ENCODE measurements at regions not wholly inside any gene's neighbourhood (a gene's known extent, or its start where the extent isn't known, plus 50 kb on each side); places are given as distances from the start of the nearest gene placed in this dataset.

DNA sequence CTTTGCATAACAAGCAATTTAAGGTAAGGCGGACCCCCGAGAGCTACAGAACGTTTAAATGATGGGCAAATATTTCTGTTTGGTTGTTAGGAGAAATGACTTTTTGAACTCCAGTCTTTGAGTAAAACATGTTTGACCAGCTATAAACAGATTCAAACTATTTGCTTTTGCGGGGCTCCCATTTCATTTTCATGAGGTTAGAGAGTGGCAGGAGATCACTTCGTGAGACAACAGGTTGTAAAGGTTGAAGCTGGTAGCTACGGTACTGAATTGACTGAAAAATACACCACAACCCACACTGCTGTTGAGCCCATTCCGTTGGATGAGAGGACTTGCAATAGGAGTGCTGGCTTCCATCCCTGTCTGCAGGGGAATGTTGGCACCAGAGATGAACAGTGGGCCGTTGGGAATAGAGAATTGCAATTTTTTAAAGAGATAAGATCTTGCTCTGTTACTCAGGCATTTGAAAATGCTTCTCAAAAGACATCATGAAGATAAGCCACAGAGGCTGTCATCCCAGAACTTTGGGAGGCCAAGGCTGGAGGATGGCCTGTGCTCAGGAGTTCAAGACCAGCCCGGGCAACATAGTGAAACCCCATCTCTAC is 65.7 kb upstream of the CARD11 start:
- 28 to 36% methylated on average over 8 to 9 of the region's 9 CpGs for WGBS, 2 donors (ENCODE audit: low coverage in 1 of 2)
- peaks cover 15% of the 10 kb centered on the region for H3K27me3 ChIP-seq
- in situ Hi-C loops (cut with MboI; ENCODE audit: low pct_ligation_motif_present in 1 of 4, low pct_unique_long_range_greater_than_20kb in 1 of 4, low sequenced_read_pairs in 3 of 4): no loop called here
- intact Hi-C loops (cut with DNase I; ENCODE audit: low total_unique reads): no loop called here
- no peak for DNase-seq
- H3K36me3 ChIP-seq: no peaks in the 10 kb centered on the region
- TF ChIP-seq, protein P1, sequence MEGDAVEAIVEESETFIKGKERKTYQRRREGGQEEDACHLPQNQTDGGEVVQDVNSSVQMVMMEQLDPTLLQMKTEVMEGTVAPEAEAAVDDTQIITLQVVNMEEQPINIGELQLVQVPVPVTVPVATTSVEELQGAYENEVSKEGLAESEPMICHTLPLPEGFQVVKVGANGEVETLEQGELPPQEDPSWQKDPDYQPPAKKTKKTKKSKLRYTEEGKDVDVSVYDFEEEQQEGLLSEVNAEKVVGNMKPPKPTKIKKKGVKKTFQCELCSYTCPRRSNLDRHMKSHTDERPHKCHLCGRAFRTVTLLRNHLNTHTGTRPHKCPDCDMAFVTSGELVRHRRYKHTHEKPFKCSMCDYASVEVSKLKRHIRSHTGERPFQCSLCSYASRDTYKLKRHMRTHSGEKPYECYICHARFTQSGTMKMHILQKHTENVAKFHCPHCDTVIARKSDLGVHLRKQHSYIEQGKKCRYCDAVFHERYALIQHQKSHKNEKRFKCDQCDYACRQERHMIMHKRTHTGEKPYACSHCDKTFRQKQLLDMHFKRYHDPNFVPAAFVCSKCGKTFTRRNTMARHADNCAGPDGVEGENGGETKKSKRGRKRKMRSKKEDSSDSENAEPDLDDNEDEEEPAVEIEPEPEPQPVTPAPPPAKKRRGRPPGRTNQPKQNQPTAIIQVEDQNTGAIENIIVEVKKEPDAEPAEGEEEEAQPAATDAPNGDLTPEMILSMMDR (IDR thresholded peaks at IDR 0.05): no peak
- TF ChIP-seq EP300 (IDR thresholded peaks at IDR 0.05; ENCODE audit: low read depth) (no peak), POLR2A (IDR thresholded peaks at IDR 0.05) (no peak), POLR2AphosphoS5 (IDR thresholded peaks at IDR 0.05) (no peak)
- H3K4me3 ChIP-seq: no peak overlapping the region
- peaks cover 0 to 5% of the 10 kb centered on the region in 2 donors for H3K9me3 ChIP-seq
- H3K27ac ChIP-seq: no peak overlapping the region
- H3K4me1 ChIP-seq: no peaks in the 10 kb centered on the region

- in situ Hi-C loops (cut with MboI; ENCODE audit: low pct_ligation_motif_present in 1 of 4, low pct_unique_long_range_greater_than_20kb in 1 of 4, low sequenced_read_pairs in 3 of 4) (no loop called here), intact Hi-C loops (cut with DNase I; ENCODE audit: low total_unique reads) (no loop called here)
- 39 to 65% methylated on average over 2 to 5 of the region's 5 CpGs for WGBS, 2 donors (ENCODE audit: low coverage in 1 of 2)
- TF ChIP-seq EP300 (IDR thresholded peaks at IDR 0.05; ENCODE audit: low read depth) (no peak), POLR2AphosphoS5 (IDR thresholded peaks at IDR 0.05) (no peak), POLR2A (IDR thresholded peaks at IDR 0.05) (no peak)
- TF ChIP-seq, protein P1 (IDR thresholded peaks at IDR 0.05): no peak
- Histone ChIP-seq H3K27me3 (peaks cover 15% of the 10 kb centered on the region), H3K4me1 (no peaks in the 10 kb centered on the region), H3K36me3 (no peaks in the 10 kb centered on the region), H3K27ac (no peak overlapping the region), H3K4me3 (no peak overlapping the region), H3K9me3 (peaks cover 0 to 5% of the 10 kb centered on the region in 2 donors)
- DNase-seq: no peak
Measured at GRCh38 chr7:3112479-3113134, 68.9 kb upstream of the CARD11 start.

- no peaks in the 10 kb centered on the region for H3K9me3 ChIP-seq
- no peak overlapping the region for H3K27ac ChIP-seq
- no peaks in the 10 kb centered on the region for H3K4me1 ChIP-seq
- peaks cover 12% of the 10 kb centered on the region for H3K27me3 ChIP-seq
- H3K4me3 ChIP-seq: no peak overlapping the region
- no peaks in the 10 kb centered on the region for H3K36me3 ChIP-seq
- in situ Hi-C loops (cut with MboI; ENCODE audit: low pct_ligation_motif_present in 1 of 4, low pct_unique_long_range_greater_than_20kb in 1 of 4, low sequenced_read_pairs in 3 of 4): no loop called here
- intact Hi-C loops (cut with DNase I; ENCODE audit: low total_unique reads): no loop called here
- 59 to 76% methylated on average over 5 of the region's 5 CpGs for WGBS, 2 donors (ENCODE audit: low coverage in 1 of 2)
- TF ChIP-seq EP300 (IDR thresholded peaks at IDR 0.05; ENCODE audit: low read depth) (no peak), POLR2A (IDR thresholded peaks at IDR 0.05) (no peak), POLR2AphosphoS5 (IDR thresholded peaks at IDR 0.05) (no peak)
- TF ChIP-seq, protein P1 (IDR thresholded peaks at IDR 0.05): no peak
- no peak for DNase-seq
Measured at GRCh38 chr7:3114917-3115316, 71.2 kb upstream of the CARD11 start.

DNA sequence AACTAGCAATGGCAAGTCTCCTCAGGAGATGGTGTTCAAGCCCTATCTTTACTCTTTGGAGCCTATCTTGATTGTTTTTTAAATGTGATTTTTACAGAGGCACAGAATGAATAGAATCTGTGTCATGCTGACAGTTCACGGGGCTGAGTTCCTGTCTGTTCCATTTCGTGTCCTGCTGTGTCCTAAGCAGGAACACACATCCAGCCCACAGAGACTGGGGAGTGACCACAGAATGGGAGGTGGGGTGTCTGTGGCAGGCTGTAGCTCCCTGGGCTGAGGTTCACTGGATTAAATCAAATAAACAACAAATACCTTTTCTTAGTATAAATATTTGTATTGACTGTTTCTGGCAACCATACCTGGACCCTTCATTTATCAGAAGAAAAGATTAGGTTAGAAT is 73.4 kb upstream of the CARD11 start:
- 29% methylated on average over 2 of the region's 2 CpGs; no CpG with 5 or more reads in 1 of the 2 donors for WGBS, 2 donors (ENCODE audit: low coverage in 1 of 2)
- in situ Hi-C loops (cut with MboI; ENCODE audit: low pct_ligation_motif_present in 1 of 4, low pct_unique_long_range_greater_than_20kb in 1 of 4, low sequenced_read_pairs in 3 of 4): no loop called here
- no peaks in the 10 kb centered on the region for H3K27me3 ChIP-seq
- no peak for DNase-seq
- TF ChIP-seq EP300 (IDR thresholded peaks at IDR 0.05; ENCODE audit: low read depth) (no peak), POLR2AphosphoS5 (IDR thresholded peaks at IDR 0.05) (no peak), POLR2A (IDR thresholded peaks at IDR 0.05) (no peak)
- TF ChIP-seq, protein P1 (IDR thresholded peaks at IDR 0.05): no peak
- H3K4me3 ChIP-seq: no peak overlapping the region
- intact Hi-C loops (cut with DNase I; ENCODE audit: low total_unique reads): no loop called here
- H3K4me1 ChIP-seq: no peaks in the 10 kb centered on the region
- no peak overlapping the region for H3K27ac ChIP-seq
- H3K9me3 ChIP-seq: peaks cover 3 to 4% of the 10 kb centered on the region in 2 donors
- H3K36me3 ChIP-seq: no peaks in the 10 kb centered on the region
